ENCODE measurements at regions not wholly inside any gene's neighbourhood (a gene's known extent, or its start where the extent isn't known, plus 50 kb on each side); places are given as distances from the start of the nearest gene placed in this dataset.

DNA sequence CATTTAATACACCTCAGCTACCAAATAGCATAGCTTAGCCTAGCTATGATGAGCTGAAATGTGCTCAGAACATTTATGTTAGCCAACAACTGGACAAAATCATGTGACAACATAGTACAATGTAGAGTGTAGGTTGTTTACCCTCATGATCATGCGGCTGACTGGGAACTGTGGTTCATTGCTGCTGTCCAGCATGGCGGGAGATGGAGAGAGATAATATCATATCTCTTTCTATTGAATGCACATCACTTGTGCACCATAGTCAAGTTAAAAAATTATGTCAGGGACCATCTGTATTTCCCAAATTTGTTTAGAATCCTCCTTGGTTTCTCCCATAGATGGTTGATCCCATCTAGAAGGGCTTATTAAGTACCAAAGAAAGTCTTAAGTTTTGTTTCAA lies 151.1 kb upstream of the ELL2 start:
- H3K4me3 ChIP-seq (ENCODE audit: low read length in 3 of 3) = no peak overlapping the region
- no peak for DNase-seq
- H3K9me3 ChIP-seq (ENCODE audit: control insufficient read depth in 2 of 3, insufficient read depth in 1 of 3, low read length in 3 of 3) = no peaks in the 10 kb centered on the region
- H3K27me3 ChIP-seq (ENCODE audit: control insufficient read depth, insufficient read depth, low read length) = no peaks in the 10 kb centered on the region
- FAIRE-seq = no peak
- H3K9ac ChIP-seq (ENCODE audit: low read length in 3 of 3) = no peak overlapping the region
- H3K27ac ChIP-seq (ENCODE audit: low read depth in 2 of 2, low read length in 2 of 2) = no peak overlapping the region
- no peaks in the 10 kb centered on the region for H3K36me3 ChIP-seq (ENCODE audit: control insufficient read depth in 2 of 3, insufficient read depth in 3 of 3, low read length in 3 of 3)
- H3K4me1 ChIP-seq (ENCODE audit: control insufficient read depth in 2 of 3, insufficient read depth in 2 of 3, low read depth in 1 of 3, low read length in 3 of 3) = no peaks in the 10 kb centered on the region
- TF ChIP-seq, protein P1, sequence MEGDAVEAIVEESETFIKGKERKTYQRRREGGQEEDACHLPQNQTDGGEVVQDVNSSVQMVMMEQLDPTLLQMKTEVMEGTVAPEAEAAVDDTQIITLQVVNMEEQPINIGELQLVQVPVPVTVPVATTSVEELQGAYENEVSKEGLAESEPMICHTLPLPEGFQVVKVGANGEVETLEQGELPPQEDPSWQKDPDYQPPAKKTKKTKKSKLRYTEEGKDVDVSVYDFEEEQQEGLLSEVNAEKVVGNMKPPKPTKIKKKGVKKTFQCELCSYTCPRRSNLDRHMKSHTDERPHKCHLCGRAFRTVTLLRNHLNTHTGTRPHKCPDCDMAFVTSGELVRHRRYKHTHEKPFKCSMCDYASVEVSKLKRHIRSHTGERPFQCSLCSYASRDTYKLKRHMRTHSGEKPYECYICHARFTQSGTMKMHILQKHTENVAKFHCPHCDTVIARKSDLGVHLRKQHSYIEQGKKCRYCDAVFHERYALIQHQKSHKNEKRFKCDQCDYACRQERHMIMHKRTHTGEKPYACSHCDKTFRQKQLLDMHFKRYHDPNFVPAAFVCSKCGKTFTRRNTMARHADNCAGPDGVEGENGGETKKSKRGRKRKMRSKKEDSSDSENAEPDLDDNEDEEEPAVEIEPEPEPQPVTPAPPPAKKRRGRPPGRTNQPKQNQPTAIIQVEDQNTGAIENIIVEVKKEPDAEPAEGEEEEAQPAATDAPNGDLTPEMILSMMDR (IDR thresholded peaks at IDR 0.05; ENCODE audit: borderline replicate concordance, extremely low read depth, insufficient read depth) = no peak
- intact Hi-C loops (cut with DNase I) = no loop called here

DNA sequence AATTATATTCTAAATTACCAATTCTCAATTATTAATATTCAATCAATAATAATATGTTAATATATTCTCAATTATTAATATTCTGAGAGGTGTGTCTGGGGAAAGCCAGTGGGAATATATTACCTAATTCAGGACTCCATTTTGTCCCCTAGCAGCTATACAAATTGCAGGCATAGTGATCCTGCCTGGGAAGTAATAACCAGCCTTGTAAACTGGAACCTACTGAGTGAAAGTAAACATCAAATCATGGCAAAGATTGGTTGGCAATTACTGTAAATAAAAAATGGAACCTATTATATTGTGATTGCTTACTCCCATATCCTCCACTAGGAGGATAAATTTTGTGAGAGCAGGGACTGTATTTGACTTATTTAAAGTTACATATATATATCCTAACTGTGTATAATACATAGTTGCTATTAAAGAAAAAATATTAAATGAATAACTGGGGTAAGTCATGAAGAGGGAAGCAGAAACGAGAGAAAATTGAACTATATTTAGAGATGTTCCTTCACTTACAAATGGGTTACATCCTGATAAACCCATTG lies 150.5 kb upstream of the ELL2 start:
- Histone ChIP-seq H3K27ac (ENCODE audit: low read depth in 2 of 2, low read length in 2 of 2) (no peak overlapping the region), H3K36me3 (ENCODE audit: control insufficient read depth in 2 of 3, insufficient read depth in 3 of 3, low read length in 3 of 3) (no peaks in the 10 kb centered on the region), H3K27me3 (ENCODE audit: control insufficient read depth, insufficient read depth, low read length) (no peaks in the 10 kb centered on the region), H3K9me3 (ENCODE audit: control insufficient read depth in 2 of 3, insufficient read depth in 1 of 3, low read length in 3 of 3) (no peaks in the 10 kb centered on the region), H3K4me3 (ENCODE audit: low read length in 3 of 3) (no peak overlapping the region), H3K4me1 (ENCODE audit: control insufficient read depth in 2 of 3, insufficient read depth in 2 of 3, low read depth in 1 of 3, low read length in 3 of 3) (no peaks in the 10 kb centered on the region), H3K9ac (ENCODE audit: low read length in 3 of 3) (no peak overlapping the region)
- FAIRE-seq (no peak), DNase-seq (no peak)
- TF ChIP-seq, protein P1 (IDR thresholded peaks at IDR 0.05; ENCODE audit: borderline replicate concordance, extremely low read depth, insufficient read depth) = no peak
- intact Hi-C loops (cut with DNase I) = no loop called here

DNA sequence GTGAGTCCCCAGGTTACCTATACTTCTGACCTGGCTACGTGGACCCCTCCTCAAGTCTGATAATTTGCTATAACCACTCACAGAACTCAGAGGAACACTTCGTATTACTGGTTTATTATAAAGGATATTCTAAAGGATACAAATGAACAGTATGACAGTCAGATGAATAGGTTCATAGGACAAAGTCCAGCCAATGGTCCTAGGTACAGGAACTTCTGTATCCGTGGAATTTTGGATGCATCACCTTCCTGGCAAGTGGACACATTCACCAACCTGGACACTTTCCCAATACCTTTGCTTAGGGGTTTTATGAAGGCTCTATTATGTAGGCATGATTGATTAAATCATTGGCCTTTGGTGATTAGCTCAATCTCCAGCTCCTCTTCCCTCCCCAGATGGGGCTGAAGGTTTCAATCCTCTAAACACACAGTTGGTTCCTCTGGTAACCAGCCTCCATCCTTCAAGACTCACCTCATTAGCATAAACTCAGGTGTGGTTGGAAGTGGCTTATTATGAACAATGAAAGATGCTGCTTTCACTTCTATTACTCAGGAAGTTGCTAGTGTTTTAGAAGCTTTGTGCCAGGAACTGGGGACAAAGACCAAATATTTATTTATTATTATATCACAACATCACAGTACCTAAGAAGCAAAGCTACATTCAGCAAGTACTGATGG lies 149.6 kb upstream of the ELL2 start:
- intact Hi-C loops (cut with DNase I) = no loop called here
- TF ChIP-seq, protein P1 (IDR thresholded peaks at IDR 0.05; ENCODE audit: borderline replicate concordance, extremely low read depth, insufficient read depth) = no peak
- FAIRE-seq = no peak

More for the DNA sequence above, 149.6 kb upstream of the ELL2 start:
- Histone ChIP-seq H3K9ac (ENCODE audit: low read length in 3 of 3) (no peak overlapping the region), H3K9me3 (ENCODE audit: control insufficient read depth in 2 of 3, insufficient read depth in 1 of 3, low read length in 3 of 3) (no peaks in the 10 kb centered on the region), H3K36me3 (ENCODE audit: control insufficient read depth in 2 of 3, insufficient read depth in 3 of 3, low read length in 3 of 3) (no peaks in the 10 kb centered on the region), H3K4me3 (ENCODE audit: low read length in 3 of 3) (no peak overlapping the region), H3K27me3 (ENCODE audit: control insufficient read depth, insufficient read depth, low read length) (no peaks in the 10 kb centered on the region), H3K4me1 (ENCODE audit: control insufficient read depth in 2 of 3, insufficient read depth in 2 of 3, low read depth in 1 of 3, low read length in 3 of 3) (no peaks in the 10 kb centered on the region), H3K27ac (ENCODE audit: low read depth in 2 of 2, low read length in 2 of 2) (no peak overlapping the region)
- DNase-seq = no peak
